Left lung (tissue), 4 donors: ENCODE measurements at regions not wholly inside any gene's neighbourhood (a gene's known extent, or its start where the extent isn't known, plus 50 kb on each side); places are given as distances from the start of the nearest gene placed in this dataset.

Experiments
- ATAC-seq: fragments of 200-7000 bp; cut with Tn5 transposase; one replicate; pipeline ENCODE4 v1.9.1; 2020; ENCODE audit warnings: moderate library complexity
- DNase-seq, 4 donors: peaks; one replicate each; pipeline ENCODE4 v3.0.0-alpha.2; 2013 to 2020
- H3K27ac ChIP-seq, 2 donors: fragments of 200-600 bp; sonication (generic) in 1 of 2; one replicate each; pipeline versions ENCODE4 v1.5.0 to v1.8.0; 2020 to 2021
- H3K27me3 ChIP-seq, 2 donors: fragments of 200-600 bp; sonication (generic) in 1 of 2; one replicate each; pipeline versions ENCODE4 v1.5.0 to v1.8.0; 2020 to 2021
- H3K36me3 ChIP-seq, 2 donors: fragments of 200-600 bp; sonication (generic) in 1 of 2; one replicate each; pipeline versions ENCODE4 v1.5.0 to v1.8.0; 2020 to 2021
- H3K4me1 ChIP-seq, 2 donors: fragments of 200-600 bp; one replicate each; pipeline ENCODE4 v1.8.0; 2021
- H3K4me3 ChIP-seq, 2 donors: fragments of 200-600 bp; sonication (generic) in 1 of 2; one replicate each; pipeline versions ENCODE4 v1.5.0 to v1.8.0; 2020 to 2021; ENCODE audit warnings: mild to moderate bottlenecking in 1 of 2
- H3K9me3 ChIP-seq, 2 donors: fragments of 200-600 bp; sonication (generic) in 1 of 2; one replicate each; pipeline versions ENCODE4 v1.5.0 to v1.8.0; 2020 to 2021
- CTCF ChIP-seq, 2 donors: fragments of 200-600 bp; sonication (generic) in 1 of 2; IDR thresholded peaks; one replicate each; pipeline versions ENCODE4 v1.5.0 to v1.8.0; 2021; ENCODE audit warnings: antibody characterized with exemption in 2 of 2
- intact Hi-C, 2 donors: fragments of 100-400 bp; cut with DNase I; formaldehyde crosslinking; loops; one replicate each; pipeline versions ENCODE4 v1.11.2 to v1.14.2; 2022
- microRNA-seq, 2 donors: library from miRNA; unstranded; fragments of <30 nt; microRNA quantifications; one replicate each; pipeline ENCODE4, GENCODE V29; 2019
- donor health status: DM: no; HTN: yes; CAD: no.
- donor health status: DM: no; HTN: no; CAD: no.

- intact Hi-C loops, result no loop called here
- Histone ChIP-seq H3K27me3 (no peaks in the 10 kb centered on the region), H3K9me3 (no peaks in the 10 kb centered on the region), H3K27ac (no peak overlapping the region), H3K4me1 (no peaks in the 10 kb centered on the region), H3K4me3 (no peak overlapping the region), H3K36me3 (no peaks in the 10 kb centered on the region)
- ATAC-seq (no peak), DNase-seq (no peak)
- no peak for TF ChIP-seq CTCF (IDR thresholded peaks at IDR 0.05)
Measured at GRCh38 chr11:11672789-11673188, 51.0 kb upstream of the GALNT18 start.

- DNase-seq (no peak), ATAC-seq (no peak)
- intact Hi-C loops, result no loop called here
- no peaks in the 10 kb centered on the region for H3K36me3 ChIP-seq
- no peaks in the 10 kb centered on the region for H3K9me3 ChIP-seq
- TF ChIP-seq CTCF (IDR thresholded peaks at IDR 0.05), result no peak
- H3K27me3 ChIP-seq, result no peaks in the 10 kb centered on the region
- no peak overlapping the region for H3K4me3 ChIP-seq
- H3K4me1 ChIP-seq, result no peaks in the 10 kb centered on the region
- H3K27ac ChIP-seq, result no peak overlapping the region
Measured at GRCh38 chr11:11672101-11672500, 50.3 kb upstream of the GALNT18 start.

Small RNAs in the stretch of these regions (microRNA-seq; reads per million reads assigned to microRNA genes)
- gene MIR8070, result 0 reads per million in 2 donors
